ENCODE measurements at regions not wholly inside any gene's neighbourhood (a gene's known extent, or its start where the extent isn't known, plus 50 kb on each side); places are given as distances from the start of the nearest gene placed in this dataset.

GRCh38 chr20:59435518-59435917 lies 135.1 kb downstream of the EDN3 start:
- no peak for DNase-seq (ENCODE audit: low read depth)

- DNase-seq (ENCODE audit: low read depth) = no peak
These were observed 137.2 kb downstream of the EDN3 start for GRCh38 chr20:59437601-59438031.

- no peak for DNase-seq (ENCODE audit: low read depth)
These were observed 137.8 kb downstream of the EDN3 start for GRCh38 chr20:59438201-59438600.

- DNase-seq (ENCODE audit: low read depth) = no peak
These were observed 138.8 kb downstream of the EDN3 start for GRCh38 chr20:59439243-59439642.

GRCh38 chr20:59441306-59441705 lies 140.9 kb downstream of the EDN3 start:
- no peak for DNase-seq (ENCODE audit: low read depth)

- no peak for DNase-seq (ENCODE audit: low read depth)
These were observed 141.7 kb downstream of the EDN3 start for GRCh38 chr20:59441860-59442810.

- no peak for DNase-seq (ENCODE audit: low read depth)
These were observed 143.1 kb downstream of the EDN3 start for GRCh38 chr20:59443550-59443949.

- no peak for DNase-seq (ENCODE audit: low read depth)
These were observed 146.0 kb downstream of the EDN3 start for GRCh38 chr20:59446376-59446775.

- no peak for DNase-seq (ENCODE audit: low read depth)
These were observed 147.8 kb downstream of the EDN3 start for GRCh38 chr20:59448196-59448595.

GRCh38 chr20:59448851-59449444 lies 148.5 kb downstream of the EDN3 start:
- no peak for DNase-seq (ENCODE audit: low read depth)

- no peak for DNase-seq (ENCODE audit: low read depth)
These were observed 150.7 kb downstream of the EDN3 start for GRCh38 chr20:59451066-59451630.

GRCh38 chr20:59451641-59452040 lies 151.2 kb downstream of the EDN3 start:
- no peak for DNase-seq (ENCODE audit: low read depth)

GRCh38 chr20:59452856-59453255 lies 151.5 kb upstream of the PHACTR3 start:
- DNase-seq (ENCODE audit: low read depth) = no peak

- no peak for DNase-seq (ENCODE audit: low read depth)
These were observed 150.4 kb upstream of the PHACTR3 start for GRCh38 chr20:59453759-59454560.

GRCh38 chr20:59455402-59456341 lies 148.7 kb upstream of the PHACTR3 start:
- DNase-seq (ENCODE audit: low read depth) = no peak

- no peak for DNase-seq (ENCODE audit: low read depth)
These were observed 147.7 kb upstream of the PHACTR3 start for GRCh38 chr20:59456342-59457279.

GRCh38 chr20:59458645-59459044 lies 145.7 kb upstream of the PHACTR3 start:
- DNase-seq (ENCODE audit: low read depth) = no peak

- DNase-seq (ENCODE audit: low read depth) = no peak
These were observed 144.8 kb upstream of the PHACTR3 start for GRCh38 chr20:59459586-59459985.

- DNase-seq (ENCODE audit: low read depth) = no peak
These were observed 144.0 kb upstream of the PHACTR3 start for GRCh38 chr20:59460352-59460751.

GRCh38 chr20:59461526-59461925 lies 142.8 kb upstream of the PHACTR3 start:
- no peak for DNase-seq (ENCODE audit: low read depth)

Measured in stimulated activated CD8-positive, alpha-beta memory T cell treated with anti-CD3 and anti-CD28 coated beads, Interleukin-15, amount 100 ng/mL, for 24 hours (primary cell).